Aorta (tissue), 5 donors: ENCODE measurements at regions not wholly inside any gene's neighbourhood (a gene's known extent, or its start where the extent isn't known, plus 50 kb on each side); places are given as distances from the start of the nearest gene placed in this dataset.

Source experiments
- ATAC-seq: fragments of 200-7000 bp; cut with Tn5 transposase; one replicate; pipeline ENCODE4 v1.9.1; 2022; ENCODE audit warnings: moderate library complexity; ENCODE audit not compliant: low FRiP score
- DNase-seq, 2 donors: peaks; one replicate each; pipeline ENCODE4 v3.0.0-alpha.2; 2020
- H3K27ac ChIP-seq, 2 donors: one replicate each; pipeline ENCODE4 v1.5.1; 2013; ENCODE audit warnings: low read length in 2 of 2, mild to moderate bottlenecking in 2 of 2, moderate library complexity in 2 of 2, control low read depth in 1 of 2, inconsistent platforms in 1 of 2, low read depth in 1 of 2
- H3K27me3 ChIP-seq, 2 donors: one replicate each; pipeline ENCODE4 v1.6.1; 2013; ENCODE audit warnings: control low read depth in 1 of 2, low read length in 1 of 2, mild to moderate bottlenecking in 1 of 2, moderate library complexity in 1 of 2; ENCODE audit not compliant: insufficient read depth in 2 of 2, control insufficient read depth in 1 of 2
- H3K36me3 ChIP-seq, 2 donors: one replicate each; pipeline ENCODE4 v1.6.1; 2013; ENCODE audit warnings: control low read depth in 1 of 2, low read length in 1 of 2, mild to moderate bottlenecking in 1 of 2; ENCODE audit not compliant: insufficient read depth in 2 of 2, control insufficient read depth in 1 of 2
- H3K4me1 ChIP-seq, 2 donors: one replicate each; pipeline ENCODE4 v1.6.1; 2013; ENCODE audit warnings: low read length in 2 of 2, control low read depth in 1 of 2, mild to moderate bottlenecking in 1 of 2, moderate library complexity in 1 of 2; ENCODE audit not compliant: insufficient read depth in 2 of 2, control insufficient read depth in 1 of 2
- H3K4me3 ChIP-seq, 2 donors: one replicate each; pipeline ENCODE4 v1.5.1; 2013; ENCODE audit warnings: low read length in 2 of 2, control low read depth in 1 of 2, mild to moderate bottlenecking in 1 of 2
- H3K9me3 ChIP-seq: one replicate; pipeline ENCODE4 v1.6.1; 2013; ENCODE audit warnings: mild to moderate bottlenecking, low read length; ENCODE audit not compliant: control insufficient read depth
- WGBS, 2 donors: extraction: QIAGEN DNeasy Blood & Tissue Kit; methylation state at CpG; one replicate each; pipeline ENCODE4 v1.1.7; 2013; 5-methylcytosine and 5-hydroxymethylcytosine counted together
- intact Hi-C, 2 donors: fragments of 100-400 bp; cut with DNase I; formaldehyde crosslinking; loops; one replicate each; pipeline versions ENCODE4 v1.14.2 to v1.15.0; 2022
- donor health status: healthy with polysubstance abuse.
- donor health status: Bipolar disorder and iron deficiency.
- donor health status: DM: no; HTN: no; CAD: no.
- donor health status: DM: no; HTN: no; CAD: no.
- donor health status: DM: yes; HTN: yes; CAD: no.

DNA sequence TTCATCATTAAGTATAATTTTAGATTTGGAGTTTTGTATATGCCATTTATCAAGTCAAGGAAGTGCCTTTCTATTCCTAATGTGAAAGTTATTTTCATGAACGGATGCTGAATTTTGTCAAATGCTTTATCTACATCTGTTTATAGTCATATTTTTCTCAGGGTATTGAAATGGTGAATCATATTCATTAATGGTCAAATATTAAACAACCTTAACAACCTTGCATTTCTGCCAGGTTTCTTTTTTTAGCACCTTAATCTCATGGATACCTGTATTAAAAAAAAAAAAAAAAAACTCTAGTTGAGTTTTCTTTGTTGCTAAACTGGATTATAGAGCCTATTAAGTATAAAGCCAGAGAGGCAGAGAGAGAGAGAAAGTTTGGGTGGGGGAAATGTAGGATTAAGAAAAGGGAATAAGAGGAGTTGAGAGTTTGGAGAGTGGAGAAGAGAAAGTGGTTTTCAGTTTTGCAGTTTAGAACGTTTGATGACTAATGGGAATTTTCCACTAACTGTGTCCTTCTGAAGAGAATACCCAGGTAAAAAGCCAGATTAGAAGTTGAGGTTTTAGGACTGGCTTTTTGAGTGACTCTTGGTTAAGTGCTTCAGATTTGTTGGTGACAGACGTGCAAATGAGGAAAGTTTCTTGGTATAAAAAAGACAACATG lies 305.0 kb downstream of the HLX start:
- H3K36me3 ChIP-seq: no peaks in the 10 kb centered on the region
- H3K4me1 ChIP-seq: no peaks in the 10 kb centered on the region
- ATAC-seq (no peak), DNase-seq (no peak)
- no peak overlapping the region for H3K4me3 ChIP-seq
- 52 to 59% methylated on average over 3 of the region's 3 CpGs for WGBS, 2 donors
- H3K9me3 ChIP-seq: no peaks in the 10 kb centered on the region
- no peaks in the 10 kb centered on the region for H3K27me3 ChIP-seq
- intact Hi-C loops: no loop called here
- H3K27ac ChIP-seq: no peak overlapping the region

DNA sequence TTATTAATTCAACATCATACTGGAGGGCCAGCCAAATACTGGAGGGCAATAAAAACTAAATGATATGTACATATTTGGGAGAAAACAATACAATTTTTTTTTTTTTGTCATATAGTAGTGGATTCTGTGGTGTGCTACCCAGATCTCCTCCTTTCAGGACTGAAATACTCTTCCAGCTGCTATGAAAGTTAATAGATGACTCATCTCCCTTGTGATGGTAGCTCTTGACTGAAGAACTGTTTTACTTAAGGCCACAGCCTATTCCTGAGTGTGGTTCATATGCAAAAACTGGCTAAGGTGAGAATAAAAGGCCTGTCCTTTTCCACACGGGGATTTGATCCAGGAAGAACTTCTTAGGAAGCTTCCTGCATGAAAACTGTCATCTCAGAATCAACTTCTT lies 307.9 kb downstream of the HLX start:
- Histone ChIP-seq H3K27ac (no peak overlapping the region), H3K9me3 (no peaks in the 10 kb centered on the region), H3K4me3 (no peak overlapping the region), H3K27me3 (no peaks in the 10 kb centered on the region), H3K4me1 (no peaks in the 10 kb centered on the region), H3K36me3 (no peaks in the 10 kb centered on the region)
- ATAC-seq (no peak), DNase-seq (no peak)
- WGBS, 2 donors: 53 to 66% methylated on average over 1 of the region's 1 CpG
- intact Hi-C loops: no loop called here

DNA sequence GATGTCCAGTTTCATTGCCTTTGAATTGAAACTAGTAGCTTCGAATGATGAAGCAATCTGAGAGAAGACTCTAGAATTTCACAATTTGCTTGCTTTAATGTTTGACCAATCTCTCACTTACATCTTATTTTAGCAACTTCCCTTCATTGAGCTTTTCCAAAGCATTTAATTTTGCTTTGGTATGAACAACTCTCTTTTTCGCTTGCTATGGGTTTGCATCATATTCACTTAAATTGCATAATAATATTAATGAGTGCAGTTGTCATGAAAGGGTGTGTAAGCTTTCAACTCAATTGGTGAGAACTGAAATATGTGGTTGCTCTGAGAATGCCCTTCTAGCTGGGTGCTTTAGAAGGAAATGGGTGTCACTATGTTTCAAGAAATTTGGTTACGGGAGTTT lies 309.2 kb downstream of the HLX start:
- Histone ChIP-seq H3K27me3 (no peaks in the 10 kb centered on the region), H3K36me3 (no peaks in the 10 kb centered on the region), H3K9me3 (no peaks in the 10 kb centered on the region), H3K4me1 (no peaks in the 10 kb centered on the region), H3K4me3 (no peak overlapping the region), H3K27ac (no peak overlapping the region)
- intact Hi-C loops: no loop called here
- ATAC-seq (no peak), DNase-seq (no peak)
- WGBS, 2 donors: 87 to 90% methylated on average over 3 of the region's 3 CpGs

DNA sequence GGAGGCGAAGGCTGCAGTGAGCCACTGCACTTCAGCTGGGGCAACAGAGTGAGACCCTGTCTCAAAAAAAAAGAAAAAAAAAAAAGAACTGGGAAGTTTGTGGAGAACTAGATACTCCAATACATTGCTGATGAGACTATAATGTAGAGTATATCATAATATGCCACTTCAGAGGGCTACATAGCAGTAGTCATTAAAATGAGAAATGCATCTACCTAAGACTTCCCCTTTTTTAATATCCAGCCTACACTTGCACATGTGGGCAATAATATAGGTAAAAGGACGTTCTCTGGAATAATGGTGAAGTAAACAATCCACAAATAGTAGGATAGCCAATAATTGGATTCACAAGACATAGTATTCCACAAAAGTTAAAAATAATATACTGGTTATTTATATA lies 311.0 kb downstream of the HLX start:
- no peak overlapping the region for H3K4me3 ChIP-seq
- intact Hi-C loops: loop anchor here in 1 of 2 donors (10.0 kb wide), 1 partner anchor 275 kb away; no protein-coding TSS in a partner anchor
- H3K9me3 ChIP-seq: no peaks in the 10 kb centered on the region
- WGBS, 2 donors: 68 to 81% methylated on average over 2 of the region's 2 CpGs
- ATAC-seq: no peak
- no peaks in the 10 kb centered on the region for H3K27me3 ChIP-seq
- H3K27ac ChIP-seq: no peak overlapping the region
- no peaks in the 10 kb centered on the region for H3K4me1 ChIP-seq
- no peaks in the 10 kb centered on the region for H3K36me3 ChIP-seq
- no peak for DNase-seq

DNA sequence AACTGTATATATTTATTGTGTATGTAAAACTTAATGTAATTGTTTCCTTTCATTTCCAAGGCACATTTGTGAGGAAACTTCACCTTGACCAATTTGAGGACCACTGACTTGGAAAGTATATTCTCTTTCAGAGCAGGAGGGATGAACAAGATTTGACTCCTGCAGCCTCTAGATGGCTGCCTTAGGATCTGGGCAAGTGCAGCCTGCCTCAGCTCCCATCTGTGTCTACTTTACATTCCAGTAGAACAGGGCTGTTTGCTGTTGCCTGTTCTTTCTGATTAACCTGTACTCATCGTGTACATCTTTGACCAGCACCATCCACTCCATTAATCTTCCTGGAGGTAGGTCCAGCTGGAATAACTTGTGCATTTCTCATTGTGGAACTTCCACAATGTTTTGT lies 312.8 kb downstream of the HLX start:
- H3K4me1 ChIP-seq: no peaks in the 10 kb centered on the region
- DNase-seq (no peak), ATAC-seq (no peak)
- peaks cover 1% of the 10 kb centered on the region for H3K9me3 ChIP-seq
- H3K27ac ChIP-seq: no peak overlapping the region
- H3K4me3 ChIP-seq: no peak overlapping the region
- intact Hi-C loops: loop anchor here in 1 of 2 donors (10.0 kb wide), 1 partner anchor 277 kb away; no protein-coding TSS in a partner anchor
- H3K27me3 ChIP-seq: no peaks in the 10 kb centered on the region
- WGBS, 2 donors: 63 to 80% methylated on average over 1 of the region's 1 CpG
- no peaks in the 10 kb centered on the region for H3K36me3 ChIP-seq

DNA sequence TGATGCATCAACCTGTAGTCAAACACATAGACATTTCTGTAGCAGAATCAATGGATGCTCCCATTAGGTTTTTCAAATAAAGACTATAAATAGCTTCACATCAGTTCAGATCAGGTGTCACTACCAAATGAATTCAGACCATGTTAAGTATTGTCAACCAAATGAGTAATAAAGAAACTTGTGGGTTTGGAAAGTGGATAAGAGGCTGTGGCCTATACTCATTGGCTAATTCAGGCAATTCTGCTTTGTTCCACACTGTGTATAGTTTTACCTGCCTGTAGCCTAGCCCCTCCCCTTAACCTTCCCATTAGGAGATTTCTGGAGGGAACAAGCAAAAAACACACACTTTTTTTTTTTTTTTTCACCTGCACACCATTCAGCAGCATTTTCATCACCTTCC lies 321.2 kb downstream of the HLX start:
- no peak for ATAC-seq
- no peak for DNase-seq
- Histone ChIP-seq H3K27me3 (no peaks in the 10 kb centered on the region), H3K4me3 (no peak overlapping the region), H3K4me1 (peaks cover 0 to 2% of the 10 kb centered on the region in 2 donors), H3K9me3 (peaks cover 1% of the 10 kb centered on the region), H3K36me3 (no peaks in the 10 kb centered on the region), H3K27ac (no peak overlapping the region)
- intact Hi-C loops: loop anchor here (5.0 to 10.0 kb wide), 4 partner anchors 323 to 388 kb away; partner anchors contain the start of gene HLX (in 1 of the 2)

DNA sequence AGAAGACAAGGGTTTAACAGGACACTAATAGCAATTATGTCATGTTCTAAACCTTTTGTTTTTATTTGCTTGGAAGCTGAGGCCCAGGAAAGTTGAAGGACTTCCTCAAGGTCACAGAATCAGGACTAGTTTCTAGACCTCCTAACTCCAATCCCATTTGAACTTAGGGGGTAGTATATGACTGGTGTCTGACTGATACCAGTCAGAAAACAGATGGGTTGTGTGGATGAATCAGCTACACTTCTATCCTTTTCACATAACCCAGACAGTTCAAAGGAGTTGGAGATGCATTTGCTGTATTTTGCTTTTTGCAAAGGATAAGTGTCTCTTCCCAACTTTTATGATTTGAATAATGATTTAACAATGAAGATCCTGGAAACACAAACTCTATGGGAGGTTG lies 322.5 kb downstream of the HLX start:
- H3K4me3 ChIP-seq: no peak overlapping the region
- ATAC-seq (no peak), DNase-seq (no peak)
- H3K4me1 ChIP-seq: peaks cover 0 to 6% of the 10 kb centered on the region in 2 donors
- H3K9me3 ChIP-seq: peaks cover 1% of the 10 kb centered on the region
- no peaks in the 10 kb centered on the region for H3K36me3 ChIP-seq
- intact Hi-C loops: loop anchor here (5.0 to 10.0 kb wide), 4 partner anchors 324 to 389 kb away; partner anchors contain the start of gene HLX (in 1 of the 2)
- no peak overlapping the region for H3K27ac ChIP-seq
- no peaks in the 10 kb centered on the region for H3K27me3 ChIP-seq

DNA sequence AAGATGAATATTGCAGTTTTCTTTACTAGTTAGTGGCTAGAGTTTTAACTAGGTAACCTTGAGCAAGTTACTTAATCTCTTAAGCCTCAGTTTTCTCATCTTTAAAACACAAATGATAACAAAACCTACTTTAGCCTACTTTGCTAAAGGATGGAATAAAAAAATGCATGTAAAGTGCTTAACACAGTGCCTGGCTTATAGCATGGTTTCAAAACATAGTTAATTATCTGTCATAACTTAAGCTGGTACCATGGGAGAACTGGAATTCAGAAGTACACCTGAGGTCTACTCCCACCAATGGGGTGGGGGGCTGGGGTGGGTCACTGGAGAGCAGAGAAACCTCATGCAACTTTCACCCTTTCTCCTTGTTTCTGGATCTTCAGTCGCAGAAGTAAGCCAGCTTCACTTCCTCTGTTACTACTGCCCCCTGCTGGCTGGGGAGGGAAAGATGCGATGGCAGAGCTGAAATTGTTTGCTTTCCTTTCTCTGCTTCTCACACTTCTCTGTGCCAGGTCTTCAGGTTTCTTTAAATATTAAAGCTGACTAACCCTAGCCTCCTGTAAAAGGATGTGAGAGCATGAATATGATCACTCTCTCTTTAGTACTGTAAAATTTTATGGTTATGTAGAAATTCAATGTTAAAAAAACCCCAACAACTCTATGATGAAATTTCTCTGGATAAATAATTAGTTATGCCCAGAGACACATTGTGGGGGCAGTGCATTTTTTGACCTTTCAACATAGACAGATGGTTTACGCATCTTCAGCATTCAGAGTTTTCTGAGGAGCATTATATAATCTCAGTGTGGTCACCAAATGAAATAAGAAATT lies 324.2 kb downstream of the HLX start:
- intact Hi-C loops: loop anchor here (5.0 to 10.0 kb wide), 4 partner anchors 326 to 391 kb away; partner anchors contain the start of gene HLX (in 1 of the 2)
- 5 to 20% methylated on average over 3 of the region's 3 CpGs for WGBS, 2 donors
- ATAC-seq (peak; percentile 87), DNase-seq (peak; percentile 83 to 90)
- no peaks in the 10 kb centered on the region for H3K27me3 ChIP-seq
- no peak overlapping the region for H3K4me3 ChIP-seq
- H3K27ac ChIP-seq: no peak overlapping the region
- H3K36me3 ChIP-seq: no peaks in the 10 kb centered on the region
- H3K4me1 ChIP-seq: peaks cover 0 to 6% of the 10 kb centered on the region in 2 donors
- no peaks in the 10 kb centered on the region for H3K9me3 ChIP-seq
